ENCODE measurements at regions not wholly inside any gene's neighbourhood (a gene's known extent, or its start where the extent isn't known, plus 50 kb on each side); places are given as distances from the start of the nearest gene placed in this dataset.

- no peak overlapping the region for H3K14ac ChIP-seq (ENCODE audit: insufficient read depth, low read length)
Observed at GRCh38 chr4:31189938-31190337, 469.8 kb downstream of the PCDH7 start.

More at GRCh38 chr4:31189938-31190337, 469.8 kb downstream of the PCDH7 start:
- Histone ChIP-seq H3K18ac (ENCODE audit: insufficient read length, low read depth, low read length) (no peak overlapping the region), H4K5ac (ENCODE audit: insufficient read length, low read depth, low read length) (no peak overlapping the region), H2BK15ac (ENCODE audit: low read depth, low read length) (no peak overlapping the region), H2AFZ (ENCODE audit: low read length) (no peak overlapping the region), H4K91ac (ENCODE audit: insufficient read length, low read depth, low read length) (no peak overlapping the region), H2BK12ac (ENCODE audit: insufficient read length, low read depth, low read length) (no peak overlapping the region), H2BK5ac (ENCODE audit: insufficient read length, low read length) (no peak overlapping the region), H3K79me2 (ENCODE audit: insufficient read depth, low read length) (no peaks in the 10 kb centered on the region), H3K79me1 (ENCODE audit: insufficient read depth, low read depth, low read length, poor library complexity, severe bottlenecking) (no peaks in the 10 kb centered on the region), H3K27me3 (ENCODE audit: insufficient read depth, low read length) (no peaks in the 10 kb centered on the region), H3T11ph (ENCODE audit: low read length) (no peak overlapping the region), H4K20me1 (ENCODE audit: control insufficient read depth, insufficient read depth, insufficient read length) (no peaks in the 10 kb centered on the region), H3K4me2 (ENCODE audit: insufficient read depth, insufficient read length, low read length) (no peak overlapping the region), H2BK120ac (ENCODE audit: low read depth, low read length, poor library complexity, severe bottlenecking) (no peak overlapping the region), H3K27ac (ENCODE audit: insufficient read length, low read depth, low read length) (no peak overlapping the region), H3K9me3 (ENCODE audit: control insufficient read depth, low read depth, low read length) (no peaks in the 10 kb centered on the region), H2AK5ac (ENCODE audit: insufficient read length, low read length) (no peak overlapping the region), H2BK20ac (ENCODE audit: low read depth, low read length, poor library complexity, severe bottlenecking) (no peak overlapping the region), H3K4ac (ENCODE audit: low read depth, low read length) (no peak overlapping the region), H3K56ac (ENCODE audit: insufficient read length, low read depth, low read length) (no peak overlapping the region), H3K23me2 (ENCODE audit: insufficient read length, low read depth, low read length, poor library complexity, severe bottlenecking) (no peaks in the 10 kb centered on the region), H3K9ac (ENCODE audit: extremely low read depth, insufficient read length, low read length) (no peak overlapping the region), H3K23ac (ENCODE audit: insufficient read length, low read depth, low read length) (no peak overlapping the region), H3K4me1 (ENCODE audit: insufficient read depth, low read length) (no peaks in the 10 kb centered on the region), H4K8ac (replicated peaks; ENCODE audit: insufficient read length, low read depth, low read length) (no peak overlapping the region)
- no peaks in the 10 kb centered on the region for H3K27me3 Mint-ChIP-seq (ENCODE audit: low read depth)
- DNase-seq = no peak
- TF ChIP-seq CTCF (conservative IDR thresholded peaks at IDR 0.05) = no peak
- WGBS (ENCODE audit: extremely low coverage, insufficient read length, low lambda C conversion rate) = no CpG with 5 or more reads among the region's 1 CpG
- H3K36me3 Mint-ChIP-seq (ENCODE audit: insufficient read depth in 1 of 3, low read depth in 3 of 3) = peaks cover 3 to 18% (median 5%) of the 10 kb centered on the region in 3 experiments; a peak in 5 of 7 replicates
- no peak overlapping the region for H3K4me3 Mint-ChIP-seq
- peaks cover 9 to 16% of the 10 kb centered on the region in 2 experiments for H3K9me3 Mint-ChIP-seq
- H3K27ac Mint-ChIP-seq = no peak overlapping the region
- H3K4me1 Mint-ChIP-seq = peaks cover 2 to 6% of the 10 kb centered on the region in 2 experiments; a peak in 3 of 4 replicates

Data from H9 (cell line).